Astrocyte of the spinal cord (primary cell): ENCODE measurements at regions not wholly inside any gene's neighbourhood (a gene's known extent, or its start where the extent isn't known, plus 50 kb on each side); places are given as distances from the start of the nearest gene placed in this dataset.

ENCODE experiments used
- DNase-seq: peaks from one replicate; pipeline ENCODE4 v3.0.0; 2011; ENCODE audit warnings: low read depth, low spot score
- H3K4me3 ChIP-seq: 2 replicates; pipeline ENCODE4 v1.5.1; 2011; ENCODE audit warnings: low read depth, mild to moderate bottlenecking, low read length, moderate library complexity
- CTCF ChIP-seq: IDR thresholded peaks from 2 replicates; pipeline ENCODE4 v1.5.1; 2012; ENCODE audit warnings: low read depth, mild to moderate bottlenecking, low read length, inconsistent platforms
- in situ Hi-C: cut with HindIII; loops from 2 replicates; pipeline ENCODE4 v1.10.0; 2017; ENCODE audit warnings: low sequenced_read_pairs

- DNase-seq = no peak
- no peak for TF ChIP-seq CTCF
- H3K4me3 ChIP-seq = no peak overlapping the region
- in situ Hi-C loops = no loop called here
These were observed 101.2 kb upstream of the DAAM1 start for GRCh38 chr14:59087240-59087639.

- no peak for TF ChIP-seq CTCF
- DNase-seq = no peak
- H3K4me3 ChIP-seq = no peak overlapping the region
- in situ Hi-C loops = no loop called here
These were observed 100.8 kb upstream of the DAAM1 start for GRCh38 chr14:59087711-59088110.

- H3K4me3 ChIP-seq = no peak overlapping the region
- no peak for TF ChIP-seq CTCF
- in situ Hi-C loops = no loop called here
- no peak for DNase-seq
These were observed 97.9 kb upstream of the DAAM1 start for GRCh38 chr14:59090572-59090971.

- in situ Hi-C loops = no loop called here
- no peak for DNase-seq
- no peak for TF ChIP-seq CTCF
- no peak overlapping the region for H3K4me3 ChIP-seq
These were observed 97.1 kb upstream of the DAAM1 start for GRCh38 chr14:59091404-59091803.

GRCh38 chr14:59091976-59092375, 96.5 kb upstream of the DAAM1 start:
- in situ Hi-C loops = no loop called here
- no peak for TF ChIP-seq CTCF

GRCh38 chr14:59093902-59094301, 94.6 kb upstream of the DAAM1 start:
- DNase-seq = no peak

More at GRCh38 chr14:59091976-59092375, 96.5 kb upstream of the DAAM1 start:
- no peak overlapping the region for H3K4me3 ChIP-seq
- DNase-seq = no peak

More at GRCh38 chr14:59093902-59094301, 94.6 kb upstream of the DAAM1 start:
- H3K4me3 ChIP-seq = no peak overlapping the region
- in situ Hi-C loops = no loop called here
- TF ChIP-seq CTCF = no peak
